Endothelial cell (in vitro differentiated cells): ENCODE measurements at regions not wholly inside any gene's neighbourhood (a gene's known extent, or its start where the extent isn't known, plus 50 kb on each side); places are given as distances from the start of the nearest gene placed in this dataset.

Experiments
- DNase-seq: peaks from one replicate; pipeline ENCODE4 v3.0.0; 2021; ENCODE audit warnings: low spot score
- H3K27ac Mint-ChIP-seq: one replicate; pipeline ENCODE4 v1.8.0; 2021; ENCODE audit warnings: mixed read lengths, inconsistent platforms; ENCODE audit not compliant: unreplicated experiment
- H3K27me3 Mint-ChIP-seq: one replicate; pipeline ENCODE4 v1.8.0; 2021; ENCODE audit warnings: mild to moderate bottlenecking, moderate library complexity, mixed read lengths, inconsistent platforms; ENCODE audit not compliant: unreplicated experiment
- H3K36me3 Mint-ChIP-seq: one replicate; pipeline ENCODE4 v1.8.0; 2021; ENCODE audit warnings: mild to moderate bottlenecking, low read depth, mixed read lengths, inconsistent platforms; ENCODE audit not compliant: unreplicated experiment
- H3K4me1 Mint-ChIP-seq: one replicate; pipeline ENCODE4 v1.8.0; 2021; ENCODE audit warnings: mild to moderate bottlenecking, mixed read lengths, inconsistent platforms; ENCODE audit not compliant: unreplicated experiment
- H3K4me3 Mint-ChIP-seq: one replicate; pipeline ENCODE4 v1.8.0; 2021; ENCODE audit warnings: mild to moderate bottlenecking, mixed read lengths, inconsistent platforms; ENCODE audit not compliant: unreplicated experiment
- H3K9me3 Mint-ChIP-seq: one replicate; pipeline ENCODE4 v1.8.0; 2021; ENCODE audit warnings: mixed read lengths, inconsistent platforms; ENCODE audit not compliant: unreplicated experiment
- TF ChIP-seq, protein P1 (sequence below): fragments of 200-600 bp; sonication (generic); IDR thresholded peaks from one replicate; pipeline ENCODE4 v1.5.0; 2021; ENCODE audit warnings: antibody characterized with exemption; ENCODE audit not compliant: unreplicated experiment

DNA sequence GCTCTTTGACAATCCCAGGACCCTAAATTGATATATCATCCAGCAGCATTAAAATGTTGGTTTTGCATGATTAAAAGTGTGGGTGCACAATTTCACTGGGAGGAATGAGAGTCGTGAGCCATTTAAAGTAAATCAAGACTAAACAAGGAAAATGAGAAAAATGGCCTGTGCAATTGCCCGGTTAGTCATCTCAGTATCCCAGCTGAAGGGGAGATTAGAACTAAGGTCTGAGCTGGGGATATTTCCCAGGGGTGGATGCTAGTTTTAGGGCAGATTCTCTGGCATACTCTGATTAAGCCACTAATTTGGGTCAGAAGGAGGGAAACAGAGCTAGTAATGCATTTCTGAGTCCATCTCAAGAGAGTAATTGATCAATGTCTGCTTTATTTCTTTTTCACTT lies 177.2 kb downstream of the EN1 start:
- DNase-seq = no peak
- H3K9me3 Mint-ChIP-seq = no peaks in the 10 kb centered on the region
- H3K4me1 Mint-ChIP-seq = no peaks in the 10 kb centered on the region
- H3K36me3 Mint-ChIP-seq = no peaks in the 10 kb centered on the region
- H3K4me3 Mint-ChIP-seq = no peak overlapping the region
- H3K27me3 Mint-ChIP-seq = no peaks in the 10 kb centered on the region
- TF ChIP-seq, protein P1, sequence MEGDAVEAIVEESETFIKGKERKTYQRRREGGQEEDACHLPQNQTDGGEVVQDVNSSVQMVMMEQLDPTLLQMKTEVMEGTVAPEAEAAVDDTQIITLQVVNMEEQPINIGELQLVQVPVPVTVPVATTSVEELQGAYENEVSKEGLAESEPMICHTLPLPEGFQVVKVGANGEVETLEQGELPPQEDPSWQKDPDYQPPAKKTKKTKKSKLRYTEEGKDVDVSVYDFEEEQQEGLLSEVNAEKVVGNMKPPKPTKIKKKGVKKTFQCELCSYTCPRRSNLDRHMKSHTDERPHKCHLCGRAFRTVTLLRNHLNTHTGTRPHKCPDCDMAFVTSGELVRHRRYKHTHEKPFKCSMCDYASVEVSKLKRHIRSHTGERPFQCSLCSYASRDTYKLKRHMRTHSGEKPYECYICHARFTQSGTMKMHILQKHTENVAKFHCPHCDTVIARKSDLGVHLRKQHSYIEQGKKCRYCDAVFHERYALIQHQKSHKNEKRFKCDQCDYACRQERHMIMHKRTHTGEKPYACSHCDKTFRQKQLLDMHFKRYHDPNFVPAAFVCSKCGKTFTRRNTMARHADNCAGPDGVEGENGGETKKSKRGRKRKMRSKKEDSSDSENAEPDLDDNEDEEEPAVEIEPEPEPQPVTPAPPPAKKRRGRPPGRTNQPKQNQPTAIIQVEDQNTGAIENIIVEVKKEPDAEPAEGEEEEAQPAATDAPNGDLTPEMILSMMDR = no peak
- no peak overlapping the region for H3K27ac Mint-ChIP-seq

DNA sequence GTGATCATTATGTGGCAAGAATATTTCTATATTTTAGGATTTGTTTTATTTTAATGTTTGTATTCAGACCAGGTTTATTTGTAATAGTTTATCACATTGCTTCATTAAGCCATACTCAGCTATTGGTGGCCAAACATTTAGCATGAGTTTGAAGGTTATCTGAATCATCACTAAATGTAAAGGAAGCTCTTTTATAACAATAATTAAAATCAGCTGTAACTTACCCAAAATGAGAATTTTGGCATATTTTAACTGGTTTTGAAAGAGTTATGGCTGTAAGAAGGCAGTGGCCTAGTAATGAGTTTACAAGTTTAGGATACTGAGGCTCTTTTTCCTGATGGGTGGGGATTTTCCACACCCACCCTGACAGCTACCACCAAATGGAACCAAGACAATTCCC lies 177.8 kb downstream of the EN1 start:
- no peak overlapping the region for H3K4me3 Mint-ChIP-seq
- no peaks in the 10 kb centered on the region for H3K36me3 Mint-ChIP-seq
- H3K9me3 Mint-ChIP-seq = no peaks in the 10 kb centered on the region
- H3K4me1 Mint-ChIP-seq = no peaks in the 10 kb centered on the region
- no peaks in the 10 kb centered on the region for H3K27me3 Mint-ChIP-seq
- TF ChIP-seq, protein P1 = no peak
- no peak for DNase-seq
- H3K27ac Mint-ChIP-seq = no peak overlapping the region

DNA sequence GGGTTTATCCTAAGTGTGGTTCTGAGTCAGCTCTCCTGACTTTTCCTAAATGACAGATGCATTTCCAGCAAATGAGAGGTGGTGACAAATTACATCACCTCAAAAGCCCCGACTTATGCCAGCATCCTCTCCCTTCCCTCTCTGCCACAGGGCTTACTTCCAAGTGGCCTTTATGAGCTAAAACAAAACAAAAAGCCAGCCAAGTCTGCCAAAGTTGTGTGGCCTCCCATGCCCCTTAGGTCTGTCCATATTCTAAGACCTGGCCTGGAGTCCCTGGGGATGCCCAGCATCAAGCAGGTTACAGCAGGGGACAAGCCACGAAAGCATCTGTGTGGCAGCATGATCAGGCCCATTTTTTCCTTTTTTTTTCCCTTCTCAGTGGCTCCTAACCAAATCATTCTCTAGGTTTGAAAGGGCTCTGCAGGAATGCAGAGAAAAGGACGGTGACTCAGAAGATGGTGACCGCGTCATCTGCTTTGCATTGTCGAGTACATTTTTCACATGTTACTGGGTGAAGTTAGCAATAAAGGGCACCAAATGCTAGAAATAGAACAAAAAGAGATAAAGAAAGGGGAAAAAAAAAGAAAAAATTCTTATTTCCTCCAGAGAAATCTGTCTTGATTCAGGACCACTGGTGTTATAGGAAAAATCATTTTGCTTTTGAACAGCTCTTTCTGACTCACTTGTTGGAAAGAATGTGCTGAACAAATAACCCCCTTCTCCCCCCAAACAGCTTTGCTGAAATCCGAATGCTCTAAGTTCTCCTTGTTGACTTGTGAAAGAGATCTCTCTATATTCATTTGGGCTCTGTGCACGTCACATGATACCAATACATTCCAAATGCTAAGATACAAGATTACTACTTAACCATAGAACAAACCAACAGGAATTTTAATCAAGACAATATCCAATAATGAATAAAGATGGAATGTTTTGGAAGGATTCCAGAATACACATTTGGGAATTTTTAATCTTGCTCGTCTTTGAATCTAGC lies 178.7 kb downstream of the EN1 start:
- TF ChIP-seq, protein P1 = no peak
- Mint-ChIP-seq H3K27ac (no peak overlapping the region), H3K4me1 (no peaks in the 10 kb centered on the region), H3K4me3 (no peak overlapping the region), H3K27me3 (no peaks in the 10 kb centered on the region), H3K36me3 (no peaks in the 10 kb centered on the region), H3K9me3 (no peaks in the 10 kb centered on the region)
- DNase-seq = no peak

DNA sequence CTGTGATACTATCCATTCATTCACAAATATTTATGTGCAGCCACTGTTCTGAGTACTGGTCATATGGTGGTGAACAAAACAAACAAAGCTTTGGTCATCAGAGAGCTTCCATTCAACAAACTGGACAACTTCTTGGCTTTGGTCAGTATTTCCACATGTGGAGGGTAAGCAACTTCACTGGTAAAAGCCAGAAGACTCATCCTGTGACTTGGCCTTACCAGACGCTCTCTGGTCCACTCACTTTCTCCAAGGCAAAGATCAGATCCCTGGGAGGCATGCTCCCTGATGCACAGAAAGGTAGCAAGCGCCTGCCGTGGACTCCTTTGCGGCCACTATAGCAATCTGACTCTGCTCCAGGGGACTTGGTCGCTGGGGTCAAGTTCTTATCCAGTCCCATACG lies 179.5 kb downstream of the EN1 start:
- DNase-seq = no peak
- no peak overlapping the region for H3K27ac Mint-ChIP-seq

More for the DNA sequence above, 179.5 kb downstream of the EN1 start:
- Mint-ChIP-seq H3K9me3 (no peaks in the 10 kb centered on the region), H3K27me3 (no peaks in the 10 kb centered on the region), H3K36me3 (no peaks in the 10 kb centered on the region), H3K4me1 (no peaks in the 10 kb centered on the region), H3K4me3 (no peak overlapping the region)
- TF ChIP-seq, protein P1 = no peak
